GM19025 (cell line): ENCODE measurements at regions not wholly inside any gene's neighbourhood (a gene's known extent, or its start where the extent isn't known, plus 50 kb on each side); places are given as distances from the start of the nearest gene placed in this dataset.

ENCODE experiments used
- ATAC-seq: cut with Tn5 transposase; IDR thresholded peaks from one replicate; pipeline ENCODE4 v1.9.1; 2021; ENCODE audit warnings: mild to moderate bottlenecking, low read depth, moderate library complexity; ENCODE audit not compliant: unreplicated experiment

DNA sequence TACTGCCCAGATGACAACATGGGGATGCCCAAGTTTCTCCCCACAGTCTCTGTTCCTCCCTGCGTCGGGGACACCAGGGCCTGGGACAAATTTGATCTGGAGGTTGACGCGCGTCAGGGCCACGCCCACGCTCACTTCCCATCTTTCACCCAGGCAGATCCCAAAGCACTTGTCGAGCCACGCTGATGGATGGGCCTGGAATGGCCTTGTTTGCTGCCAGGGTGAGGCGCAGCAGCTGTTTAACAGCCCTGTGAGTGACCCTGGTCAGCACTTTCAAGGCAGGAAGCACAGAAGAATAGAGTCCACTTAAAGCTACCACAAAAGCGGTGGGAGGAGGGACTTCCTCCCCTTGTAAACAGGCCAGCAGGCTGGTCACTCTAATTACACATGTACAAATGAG lies 324.7 kb upstream of the JARID2 start:
- ATAC-seq, result no peak

DNA sequence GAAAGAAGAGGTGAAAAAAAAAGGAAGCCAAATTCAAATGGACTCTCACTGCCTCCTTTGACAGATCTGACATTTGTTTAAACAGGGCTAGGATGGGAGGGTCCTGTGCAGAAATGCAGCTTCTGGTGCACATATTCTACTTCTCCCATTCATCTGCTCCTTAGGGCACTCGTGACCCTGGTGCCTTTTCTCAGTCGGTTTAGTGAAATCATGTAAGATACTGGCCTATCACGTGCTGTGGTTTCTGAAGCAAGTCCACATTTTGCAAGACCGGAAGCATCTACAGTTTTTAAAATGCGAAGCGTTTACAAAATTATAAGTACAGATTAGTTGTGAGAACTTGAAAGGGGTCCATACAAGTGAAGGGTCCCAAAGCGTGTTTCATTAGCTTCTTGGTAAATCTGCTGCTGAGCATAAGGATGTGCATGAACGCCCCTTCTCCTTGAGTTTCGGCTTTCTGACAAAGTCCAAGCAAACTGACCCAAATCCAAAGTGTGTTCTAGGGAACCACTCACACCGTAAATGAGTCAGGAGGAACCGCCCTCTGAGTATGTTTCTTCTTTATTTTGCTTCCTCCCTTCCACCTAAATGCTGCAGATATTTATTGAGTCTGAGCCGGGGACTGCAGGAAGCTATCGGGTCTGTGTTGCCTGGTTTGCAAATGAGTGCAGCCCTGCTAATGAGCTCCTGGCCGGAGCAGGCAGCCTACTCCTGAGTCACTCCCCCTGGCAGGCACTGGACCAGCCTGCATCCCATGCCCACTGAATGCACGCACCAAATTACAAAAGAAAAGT lies 323.8 kb upstream of the JARID2 start:
- ATAC-seq, result no peak

DNA sequence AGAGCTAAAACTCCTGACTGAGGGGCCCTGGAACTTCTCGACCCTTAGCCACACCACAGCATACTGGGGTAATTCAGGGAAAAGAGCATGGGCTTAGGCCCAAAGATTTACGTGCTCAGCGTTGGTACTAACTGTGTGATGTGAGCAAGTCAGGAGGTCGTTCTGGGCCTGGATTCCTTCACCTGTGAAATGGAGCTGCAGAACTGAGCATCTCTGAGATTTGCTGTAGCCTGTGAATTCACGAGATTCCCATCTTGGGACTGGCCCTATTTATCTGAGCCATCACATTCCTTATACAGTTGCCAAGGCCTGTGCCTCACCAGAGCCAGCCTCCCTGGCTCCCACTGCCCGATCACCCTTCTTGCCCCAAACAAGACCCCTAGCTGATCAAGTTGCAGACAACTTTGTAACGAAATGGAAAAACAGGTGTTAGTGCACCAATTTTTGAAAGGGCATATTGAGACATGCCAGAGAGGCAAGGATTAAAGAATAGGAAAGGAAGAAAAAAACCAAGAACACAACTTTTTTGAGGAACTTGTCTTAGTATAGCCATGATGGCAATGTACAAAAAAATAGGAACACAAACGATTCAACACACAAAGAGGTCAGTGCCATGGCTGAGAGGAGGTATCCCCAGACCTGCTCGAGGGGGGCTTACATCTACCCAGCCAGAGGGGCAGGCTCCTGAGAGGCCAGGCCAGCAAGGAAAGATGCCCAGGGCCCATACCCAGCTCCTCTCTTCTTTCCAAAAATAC lies 323.0 kb upstream of the JARID2 start:
- ATAC-seq, result no peak

DNA sequence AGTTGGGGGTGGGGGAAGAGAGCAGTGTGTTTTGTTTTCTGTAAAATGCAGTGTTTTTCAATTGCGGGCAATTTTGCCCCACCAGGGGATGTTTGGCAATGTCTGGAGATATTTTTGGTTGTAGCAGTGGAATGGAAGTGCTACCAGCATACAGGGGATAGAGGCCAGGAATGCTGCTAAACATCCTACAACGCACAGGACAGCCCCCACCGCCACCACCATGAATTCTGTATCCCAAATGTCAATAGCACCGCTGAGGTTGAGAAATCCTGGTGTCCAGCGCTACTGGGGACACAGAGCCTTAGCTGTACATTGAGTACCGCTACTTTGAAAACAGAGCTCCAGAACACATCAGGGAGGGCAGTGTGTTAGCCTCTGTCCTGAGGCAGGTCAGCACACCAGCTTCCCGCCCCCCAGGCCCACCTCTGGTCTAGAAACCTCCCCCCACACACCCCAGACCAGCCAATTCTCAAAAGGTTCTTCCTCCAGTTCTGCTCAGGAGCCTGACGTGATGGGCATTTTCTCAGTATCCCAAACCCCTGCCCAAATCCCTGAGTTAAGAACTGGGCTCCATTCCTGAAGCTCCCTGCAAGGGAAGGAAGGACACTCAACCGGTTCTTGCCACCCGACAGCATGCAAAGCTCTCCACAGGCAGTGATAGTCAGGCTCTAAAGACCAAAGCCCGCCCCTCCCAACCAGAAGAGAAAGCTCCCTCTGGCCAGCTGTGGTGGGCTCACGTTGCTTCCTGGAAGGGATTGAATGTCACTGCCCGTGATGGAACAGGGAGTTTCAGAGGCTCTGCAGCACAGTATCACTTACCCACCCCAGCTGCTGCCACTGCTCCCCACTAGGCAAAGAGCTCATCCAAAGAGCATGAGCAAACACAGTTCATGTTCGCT lies 321.5 kb upstream of the JARID2 start:
- ATAC-seq, result no peak

DNA sequence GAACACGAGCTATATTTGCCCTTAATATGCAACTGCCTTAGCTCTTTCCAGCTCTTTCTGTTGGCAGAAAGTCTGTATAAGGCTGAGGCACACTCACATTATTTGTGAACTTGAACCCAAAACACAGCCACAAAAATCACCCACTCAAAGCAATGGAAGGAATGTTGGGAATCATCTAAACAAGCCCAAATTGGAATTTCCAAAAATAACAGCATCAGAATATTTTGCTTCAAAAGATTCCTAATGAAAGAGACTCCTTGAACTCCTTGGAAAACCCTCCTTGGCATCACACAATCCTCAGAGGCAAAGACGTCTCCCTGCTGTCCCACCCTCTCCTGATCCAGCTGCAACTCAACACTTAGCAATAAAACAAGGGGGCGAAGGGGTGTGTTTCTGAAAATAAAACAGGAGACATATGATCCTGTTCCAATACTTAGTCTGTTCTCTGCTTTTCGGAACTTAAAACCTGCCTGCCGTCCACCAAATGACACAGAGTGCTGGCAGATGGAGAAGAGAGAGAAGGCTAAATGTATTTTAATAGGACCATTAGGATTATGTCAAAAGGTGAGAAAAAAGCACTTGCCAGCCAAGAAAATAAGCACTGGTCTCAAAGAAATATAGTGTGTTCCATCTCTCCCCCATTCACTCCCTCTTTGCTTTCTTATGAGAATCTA lies 320.7 kb upstream of the JARID2 start:
- ATAC-seq, result no peak

DNA sequence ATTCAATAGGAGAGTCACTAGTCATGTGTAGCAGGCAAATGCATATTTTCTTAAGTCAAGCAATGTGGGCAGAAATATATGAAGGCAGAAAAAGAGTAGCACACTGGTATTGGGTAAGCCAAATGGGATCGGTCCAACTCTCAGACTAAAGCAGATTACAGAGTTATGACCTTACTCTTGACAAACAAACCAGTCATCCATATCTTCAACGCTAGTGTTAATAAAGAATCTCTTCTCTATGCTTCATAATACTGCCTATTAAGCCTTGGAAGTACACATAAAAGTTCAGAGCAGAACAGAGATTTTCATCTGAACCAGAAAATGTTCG lies 320.2 kb upstream of the JARID2 start:
- ATAC-seq, result no peak

DNA sequence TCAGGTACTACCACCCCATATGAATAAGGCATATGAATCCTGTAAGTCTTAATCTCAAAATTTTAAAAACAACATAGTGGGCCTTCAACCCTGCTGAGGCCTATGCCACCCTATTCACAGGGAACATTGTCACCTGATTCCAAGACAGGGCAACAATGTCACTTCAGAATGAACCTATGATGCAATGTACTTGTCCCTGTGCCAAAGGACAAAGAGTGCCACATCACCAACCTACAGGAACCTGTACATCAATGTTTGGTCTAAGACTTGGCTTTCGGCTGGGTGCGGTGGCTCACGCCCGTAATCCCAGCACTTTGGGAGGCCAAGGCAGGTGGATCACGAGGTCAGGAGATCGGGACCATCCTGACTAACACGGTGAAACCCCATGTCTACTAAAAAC lies 318.5 kb upstream of the JARID2 start:
- ATAC-seq, result no peak

DNA sequence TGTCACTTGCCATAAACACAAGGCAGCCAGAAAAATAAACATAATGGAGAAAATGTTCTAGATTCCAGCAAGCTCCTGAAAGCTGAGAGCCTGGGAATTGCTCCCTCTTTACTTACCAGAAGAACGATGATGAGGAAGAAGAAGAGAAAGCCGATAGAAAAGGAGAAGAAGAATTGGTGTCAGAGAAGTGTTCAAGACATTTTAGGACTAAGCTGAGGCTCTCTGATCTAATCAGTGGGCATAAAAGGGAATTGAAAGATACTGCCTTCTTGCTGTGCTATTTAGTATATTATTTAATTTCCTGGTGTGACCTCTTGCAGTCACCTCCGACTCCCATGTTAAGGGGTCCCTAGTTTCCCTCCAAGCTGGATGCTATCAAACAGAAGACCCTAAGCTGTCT lies 316.6 kb upstream of the JARID2 start:
- no peak for ATAC-seq

DNA sequence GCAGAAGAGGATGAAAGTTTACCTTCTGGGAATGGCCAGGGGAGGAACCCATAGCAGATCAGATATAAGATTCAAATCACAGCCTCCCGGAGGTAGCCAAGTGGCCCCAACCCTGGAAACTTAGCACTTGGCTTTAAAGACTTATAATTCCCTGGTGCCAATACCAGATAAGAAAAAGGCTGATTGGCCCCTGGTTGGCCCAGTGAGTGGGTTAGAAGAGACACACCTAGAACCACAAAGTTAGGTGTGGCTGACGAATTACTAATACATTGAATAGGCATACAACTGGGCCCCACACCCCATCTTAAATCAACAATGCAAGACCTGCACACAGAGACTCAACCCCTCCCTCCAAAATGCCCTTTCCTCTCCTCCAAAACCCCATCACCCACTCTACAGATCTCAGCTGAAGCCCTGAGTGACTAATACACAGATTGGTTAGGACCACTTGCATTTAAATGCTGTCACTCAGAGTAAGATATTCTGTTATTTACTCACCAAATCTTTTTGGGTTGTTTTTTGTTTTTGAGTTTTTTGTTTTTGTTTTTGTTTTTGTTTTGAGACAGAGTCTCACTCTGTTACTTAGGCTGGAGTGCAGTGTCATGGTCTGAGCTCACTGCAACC lies 315.4 kb upstream of the JARID2 start:
- ATAC-seq, result no peak

DNA sequence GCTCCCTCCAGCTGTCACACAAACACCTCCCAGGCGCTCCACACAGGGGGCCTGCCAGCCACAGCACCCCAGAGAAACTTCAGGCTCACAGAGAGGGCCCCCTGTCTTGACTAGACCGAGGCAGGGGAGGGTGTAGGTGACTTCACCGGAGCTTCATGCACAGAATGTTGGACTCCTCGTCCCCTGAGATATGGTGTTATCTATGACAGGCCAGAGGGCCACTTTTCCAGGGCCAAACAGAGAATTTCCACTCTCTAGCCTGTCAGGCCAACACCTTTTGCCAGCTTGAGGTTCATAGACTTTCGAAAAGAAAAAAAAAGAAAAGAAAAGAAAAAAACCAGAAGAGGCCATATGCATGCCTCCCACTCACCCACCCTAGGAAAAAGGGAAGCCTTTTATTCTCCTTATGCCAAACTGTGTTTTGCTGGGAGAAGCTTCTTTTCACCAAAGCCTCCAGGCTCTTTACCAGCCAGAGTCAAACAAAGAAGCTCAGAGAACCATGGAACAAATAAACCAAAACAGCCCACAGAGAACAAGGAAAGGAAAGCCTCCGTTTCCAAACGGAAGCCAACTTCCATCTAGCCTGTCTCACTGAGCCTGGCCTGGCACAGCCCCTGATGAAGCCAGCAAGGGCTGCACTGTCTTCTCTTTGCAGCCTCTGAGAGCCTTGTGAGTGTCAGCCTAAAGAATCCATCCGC lies 313.2 kb upstream of the JARID2 start:
- ATAC-seq, result no peak

DNA sequence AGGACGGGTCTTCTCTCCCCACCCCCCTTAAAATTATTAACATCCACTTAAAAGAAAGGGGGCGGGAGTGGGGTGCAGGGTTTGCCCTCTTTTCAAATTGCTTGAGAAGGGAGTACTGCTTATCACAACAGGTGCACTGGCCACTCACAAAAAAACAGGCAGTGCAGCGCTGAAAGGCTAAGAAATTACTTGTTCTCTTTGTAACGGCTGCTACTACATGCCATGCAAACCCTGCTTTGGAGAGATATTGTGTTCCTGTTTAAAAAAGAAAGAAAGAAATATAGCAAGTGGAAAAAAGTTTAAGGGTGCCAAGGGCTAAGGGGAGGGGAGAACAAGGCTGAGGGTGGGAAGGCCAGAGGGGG lies 312.7 kb upstream of the JARID2 start:
- no peak for ATAC-seq

DNA sequence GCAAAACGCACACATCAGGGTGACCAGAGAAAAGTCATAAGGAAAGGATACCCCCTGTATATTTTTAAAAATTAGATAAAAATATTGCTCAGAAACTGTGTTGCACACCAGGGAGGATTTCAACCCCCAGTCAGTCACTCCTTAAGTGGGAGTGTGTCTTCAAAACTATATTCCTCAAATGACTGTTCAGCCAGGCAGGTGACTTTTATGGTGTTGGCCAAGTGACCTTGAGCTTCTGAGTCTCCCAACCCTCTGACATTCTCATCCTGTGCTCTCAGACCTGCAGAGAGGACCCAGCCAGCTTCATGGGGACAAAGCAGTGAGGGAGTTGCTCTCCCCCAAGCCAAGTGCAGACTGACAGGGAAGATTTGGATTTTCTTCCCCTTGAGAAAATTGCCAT lies 311.9 kb upstream of the JARID2 start:
- no peak for ATAC-seq

DNA sequence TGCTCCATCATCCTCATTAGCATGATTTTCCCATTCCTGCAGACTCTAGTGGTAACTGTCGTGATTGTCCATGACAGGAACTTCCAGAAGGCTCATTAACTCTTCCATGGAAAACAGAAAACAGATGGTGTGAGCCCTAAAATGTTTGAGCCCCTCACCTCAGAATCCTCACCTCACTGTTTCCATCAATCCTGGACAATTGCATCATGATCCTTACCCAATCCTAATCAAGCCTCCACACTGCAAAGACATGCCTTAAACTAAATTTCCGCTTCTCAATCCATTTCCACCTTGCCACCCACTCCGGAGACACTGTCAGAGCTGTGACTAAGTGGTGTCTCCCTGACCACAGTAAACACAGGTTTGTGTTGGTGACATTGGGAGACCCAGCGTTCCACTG lies 311.0 kb upstream of the JARID2 start:
- ATAC-seq, result no peak

DNA sequence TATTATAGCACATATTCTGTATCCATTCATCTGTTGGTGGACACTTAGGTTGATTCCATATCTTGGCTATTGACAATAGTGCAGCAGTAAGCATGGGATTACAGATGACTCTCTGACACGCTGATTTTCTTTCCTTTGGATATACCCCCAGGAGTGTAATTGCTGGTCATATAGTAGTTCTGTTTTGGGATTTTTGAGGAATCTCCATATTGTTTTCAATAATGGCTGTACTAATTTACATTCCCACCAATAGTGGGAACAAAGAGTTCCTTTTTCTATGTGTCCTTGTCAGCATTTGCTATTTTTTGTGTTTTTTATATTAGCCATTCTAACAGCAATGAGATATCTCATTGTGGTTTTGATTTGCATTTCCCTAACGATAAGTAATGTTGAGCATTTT lies 309.0 kb upstream of the JARID2 start:
- no peak for ATAC-seq

DNA sequence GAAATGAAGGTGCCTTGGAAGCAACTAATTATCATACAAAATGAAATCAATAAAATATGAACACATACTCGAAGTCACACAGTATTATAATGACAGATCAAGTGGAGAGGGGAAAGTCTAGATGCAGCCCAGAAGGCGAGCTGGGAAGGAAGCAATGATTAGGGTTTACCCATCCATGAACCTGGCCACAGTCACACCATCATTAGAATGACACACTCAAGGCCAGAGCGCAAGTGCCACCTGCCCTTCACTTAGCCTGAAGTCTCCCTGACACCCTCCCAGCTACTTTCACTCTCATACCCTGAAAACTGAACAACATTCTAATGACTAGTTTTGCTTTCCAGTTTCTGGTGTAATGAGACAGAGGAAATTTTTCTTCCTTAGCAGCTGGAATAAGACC lies 302.8 kb upstream of the JARID2 start:
- no peak for ATAC-seq

DNA sequence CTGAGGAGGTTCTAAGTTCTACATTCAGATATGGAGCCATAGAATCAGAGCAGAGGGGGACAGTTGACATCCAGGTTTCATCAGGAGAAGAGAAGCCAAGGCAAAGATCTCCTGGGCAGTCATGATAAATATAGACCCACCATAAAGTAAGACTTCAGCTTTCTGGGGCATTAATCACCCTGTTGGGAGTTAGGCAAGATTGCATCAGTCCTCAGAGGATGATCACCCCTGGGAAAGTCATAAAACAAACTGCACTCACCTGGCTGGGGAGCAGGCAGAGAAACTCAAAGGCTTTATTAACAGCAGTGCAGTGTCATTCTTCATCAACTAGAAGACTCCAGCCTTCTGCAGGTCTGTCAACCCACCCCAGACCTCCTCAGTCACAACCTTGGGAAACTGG lies 301.3 kb upstream of the JARID2 start:
- no peak for ATAC-seq

DNA sequence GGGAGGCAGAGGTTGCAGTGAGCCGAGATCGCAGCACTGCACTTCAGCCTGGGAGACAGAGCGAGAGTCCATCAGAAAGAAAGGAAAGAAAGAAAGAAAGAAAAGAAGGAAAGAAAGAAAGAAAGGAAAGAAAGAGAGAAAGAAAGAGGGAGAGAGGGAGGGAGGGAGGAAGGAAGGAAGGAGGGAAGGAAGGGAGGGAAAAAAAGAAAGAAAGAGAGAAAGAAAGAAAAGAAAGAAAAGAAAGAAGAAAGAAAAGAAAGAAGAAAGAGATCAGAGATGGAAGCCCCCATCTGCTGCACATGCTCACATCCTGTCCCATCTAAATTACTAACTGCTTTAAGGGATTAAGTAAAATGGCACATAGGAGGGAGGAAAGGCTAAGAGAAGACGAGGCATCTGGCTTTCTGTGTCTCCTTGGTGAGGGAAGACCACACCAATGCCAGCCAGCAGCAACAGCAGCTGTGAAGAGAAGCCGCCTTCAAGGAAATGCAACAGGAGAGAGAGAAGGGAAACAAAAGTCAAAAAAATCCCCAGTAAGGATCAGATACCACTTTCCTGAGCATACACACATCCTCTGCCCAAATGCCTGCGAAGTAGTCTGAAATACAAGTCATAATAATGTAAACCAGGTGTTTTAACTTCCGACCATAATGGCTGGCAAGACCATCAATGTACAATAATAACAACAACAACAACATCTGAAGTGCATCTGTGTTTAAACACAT lies 300.2 kb upstream of the JARID2 start:
- ATAC-seq, result no peak

DNA sequence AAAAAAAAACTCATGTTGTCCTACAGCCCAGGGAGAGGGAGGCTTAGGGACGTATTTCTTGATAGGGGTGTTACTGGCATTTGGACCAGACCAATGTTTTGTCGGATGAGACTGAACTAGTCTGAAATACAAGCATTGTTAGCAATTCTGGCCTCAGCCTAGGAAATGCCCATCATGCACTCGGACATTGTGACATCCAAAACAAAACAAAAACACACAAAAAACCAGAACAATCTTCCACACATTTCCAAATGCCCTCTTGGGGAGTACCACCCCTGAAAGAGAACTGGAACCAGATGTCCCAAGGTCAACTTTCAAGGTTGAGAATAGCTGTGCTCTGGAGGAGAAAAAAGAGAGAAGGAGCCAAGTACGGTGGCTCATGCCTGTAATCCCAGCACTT lies 299.1 kb upstream of the JARID2 start:
- ATAC-seq, result no peak

DNA sequence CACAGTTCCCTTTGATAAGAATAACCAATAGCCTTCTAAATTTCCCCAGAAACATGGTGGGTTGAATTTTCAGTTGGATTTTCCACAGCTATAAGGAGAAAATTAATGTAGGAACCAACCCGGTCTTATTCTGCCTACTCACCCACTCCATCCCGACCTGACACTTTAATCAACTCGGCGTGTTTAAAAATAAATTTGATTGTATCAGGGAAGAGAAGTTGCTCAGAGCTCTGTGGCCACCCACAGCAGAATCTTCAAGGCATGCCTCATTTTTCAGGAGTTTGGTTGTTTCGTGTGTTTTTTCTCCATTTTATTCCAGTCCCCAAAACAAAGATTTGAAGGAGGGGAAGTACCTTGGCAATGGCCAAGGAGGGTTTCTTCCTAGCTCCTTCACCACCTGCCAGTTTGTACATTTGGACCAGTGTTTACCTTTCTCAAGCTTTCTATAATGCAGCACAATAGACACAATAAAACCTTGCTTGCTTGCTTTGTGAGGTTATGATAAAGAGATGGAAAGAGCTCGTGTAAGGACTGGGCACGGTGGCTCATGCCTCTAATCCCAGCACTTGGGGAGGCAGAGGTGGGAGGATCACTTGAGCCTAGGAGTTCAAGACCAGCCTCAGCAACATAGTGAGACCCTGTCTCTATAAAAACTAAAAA lies 297.2 kb upstream of the JARID2 start:
- ATAC-seq, result no peak
